SK-N-SH treated with all-trans-retinoic acid at 6 μM for 48 hours (cell line): ENCODE measurements at regions not wholly inside any gene's neighbourhood (a gene's known extent, or its start where the extent isn't known, plus 50 kb on each side); places are given as distances from the start of the nearest gene placed in this dataset.

Experiments used
- ATAC-seq: fragments of 200-7000 bp; cut with Tn5 transposase; 3 replicates; pipeline ENCODE4 v1.9.1; 2020; ENCODE audit warnings: mild to moderate bottlenecking, moderate library complexity
- ARNTL ChIP-seq: fragments of 450-650 bp; formaldehyde crosslinking; IDR thresholded peaks from 2 replicates; pipeline ENCODE4 v1.5.0; 2020; ENCODE audit warnings: low read depth, mild to moderate bottlenecking, moderate library complexity, borderline replicate concordance
- BACH2 ChIP-seq: fragments of 250-450 bp; sonication (Bioruptor Pico); IDR thresholded peaks from 2 replicates; pipeline ENCODE4 v1.9.0; 2021; ENCODE audit warnings: mild to moderate bottlenecking, borderline replicate concordance
- CSDC2 ChIP-seq: fragments of 250-450 bp; sonication (Bioruptor Pico); IDR thresholded peaks from 2 replicates; pipeline ENCODE4 v1.5.0; 2020; ENCODE audit warnings: mild to moderate bottlenecking, moderate library complexity
- ESRRG ChIP-seq: fragments of 250-450 bp; sonication (Bioruptor Pico); IDR thresholded peaks from 2 replicates; pipeline ENCODE4 v1.6.1; 2021; ENCODE audit warnings: mild to moderate bottlenecking
- GLIS3 ChIP-seq: fragments of 250-450 bp; sonication (Bioruptor Pico); IDR thresholded peaks from 2 replicates; pipeline ENCODE4 v1.5.0; 2020; ENCODE audit warnings: mild to moderate bottlenecking, moderate library complexity
- ISL1 ChIP-seq: fragments of 250-450 bp; sonication (Bioruptor Pico); IDR thresholded peaks from 2 replicates; pipeline ENCODE4 v2.1.2; 2022; ENCODE audit warnings: mild to moderate bottlenecking, moderate library complexity
- OSR1 ChIP-seq: fragments of 250-450 bp; sonication (Bioruptor Pico); IDR thresholded peaks from 2 replicates; pipeline ENCODE4 v1.8.0; 2022; ENCODE audit warnings: moderate library complexity, mild to moderate bottlenecking, inconsistent platforms
- PPARA ChIP-seq: fragments of 250-450 bp; sonication (Bioruptor Pico); IDR thresholded peaks from 2 replicates; pipeline ENCODE4 v1.5.0; 2020; ENCODE audit warnings: mild to moderate bottlenecking, borderline replicate concordance
- SNAI2 ChIP-seq: fragments of 250-450 bp; sonication (Bioruptor Pico); IDR thresholded peaks from 2 replicates; pipeline ENCODE4 v1.5.0; 2020; ENCODE audit warnings: mild to moderate bottlenecking, moderate library complexity
- TOX ChIP-seq: fragments of 250-450 bp; sonication (Bioruptor Pico); IDR thresholded peaks from 2 replicates; pipeline ENCODE4 v1.8.0; 2021; ENCODE audit warnings: mild to moderate bottlenecking, moderate library complexity, borderline replicate concordance
- ZC3H10 ChIP-seq: fragments of 250-450 bp; sonication (Bioruptor Pico); IDR thresholded peaks from 2 replicates; pipeline ENCODE4 v1.5.1; 2021; ENCODE audit warnings: mild to moderate bottlenecking, moderate library complexity
- ZFP3 ChIP-seq: fragments of 250-450 bp; sonication (Bioruptor Pico); IDR thresholded peaks from 2 replicates; pipeline ENCODE4 v1.5.0; 2020; ENCODE audit warnings: mild to moderate bottlenecking, moderate library complexity
- ZFP30 ChIP-seq: fragments of 450-650 bp; formaldehyde crosslinking; IDR thresholded peaks from 2 replicates; pipeline ENCODE4 v1.5.0; 2022; ENCODE audit warnings: mild to moderate bottlenecking, moderate library complexity
- ZNF565 ChIP-seq: fragments of 450-650 bp; formaldehyde crosslinking; conservative IDR thresholded peaks from 2 replicates; pipeline ENCODE4 v1.5.0; 2020; ENCODE audit warnings: low read depth, mild to moderate bottlenecking, moderate library complexity
- ZNF70 ChIP-seq: fragments of 450-650 bp; formaldehyde crosslinking; IDR thresholded peaks from 2 replicates; pipeline ENCODE4 v1.5.0; 2020; ENCODE audit warnings: mild to moderate bottlenecking, moderate library complexity
- ZNF8 ChIP-seq: fragments of 450-650 bp; formaldehyde crosslinking; IDR thresholded peaks from 2 replicates; pipeline ENCODE4 v1.5.0; 2020; ENCODE audit warnings: mild to moderate bottlenecking, moderate library complexity
- TF ChIP-seq, protein P1 (sequence below): fragments of 250-450 bp; sonication (Bioruptor Pico); IDR thresholded peaks from 2 replicates; pipeline ENCODE4 v1.5.1; 2021; ENCODE audit warnings: mild to moderate bottlenecking, moderate library complexity
- TF ChIP-seq, protein P2 (sequence below): fragments of 250-450 bp; sonication (Bioruptor Pico); IDR thresholded peaks from 2 replicates; pipeline ENCODE4 v1.8.0; 2020; ENCODE audit warnings: mild to moderate bottlenecking, moderate library complexity, borderline replicate concordance
- TF ChIP-seq, protein P3 (sequence below): fragments of 250-450 bp; sonication (Bioruptor Pico); IDR thresholded peaks from 2 replicates; pipeline ENCODE4 v1.8.0; 2021; ENCODE audit warnings: low read depth, mild to moderate bottlenecking, moderate library complexity, borderline replicate concordance
- TF ChIP-seq, protein P4 (sequence below): fragments of 250-450 bp; sonication (Bioruptor Pico); IDR thresholded peaks from 2 replicates; pipeline ENCODE4 v1.5.1; 2020; ENCODE audit warnings: low read depth, mild to moderate bottlenecking, moderate library complexity
- TF ChIP-seq, protein P5 (sequence below): fragments of 250-450 bp; sonication (Bioruptor Pico); IDR thresholded peaks from 2 replicates; pipeline ENCODE4 v1.5.0; 2020; ENCODE audit warnings: mild to moderate bottlenecking, moderate library complexity

DNA sequence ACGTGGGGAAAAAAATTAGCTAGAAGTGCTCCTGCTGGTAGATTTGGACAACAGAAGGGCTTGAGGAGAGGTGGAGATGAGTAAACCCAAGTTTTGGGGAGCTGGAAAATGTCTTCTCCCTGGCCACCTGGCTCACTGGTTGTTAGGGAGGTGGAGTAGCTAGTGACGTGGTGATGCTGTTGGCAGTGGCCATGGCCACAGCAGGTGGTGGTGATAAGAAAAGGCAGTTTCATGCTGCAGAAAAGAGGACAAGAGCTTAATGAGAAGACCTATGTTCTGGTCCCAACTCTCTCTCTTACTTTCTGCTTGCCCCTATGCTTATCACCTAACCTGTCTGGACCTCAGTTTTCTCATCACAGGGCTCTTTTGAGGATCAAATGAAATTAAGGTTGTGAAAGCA lies 223.5 kb upstream of the N4BP1 start:
- no peak for TF ChIP-seq ZNF70
- TF ChIP-seq OSR1 (CRISPR knock-in tag), result no peak
- TF ChIP-seq TOX (CRISPR knock-in tag), result no peak
- no peak for TF ChIP-seq ZC3H10 (CRISPR knock-in tag)
- TF ChIP-seq, protein P1, sequence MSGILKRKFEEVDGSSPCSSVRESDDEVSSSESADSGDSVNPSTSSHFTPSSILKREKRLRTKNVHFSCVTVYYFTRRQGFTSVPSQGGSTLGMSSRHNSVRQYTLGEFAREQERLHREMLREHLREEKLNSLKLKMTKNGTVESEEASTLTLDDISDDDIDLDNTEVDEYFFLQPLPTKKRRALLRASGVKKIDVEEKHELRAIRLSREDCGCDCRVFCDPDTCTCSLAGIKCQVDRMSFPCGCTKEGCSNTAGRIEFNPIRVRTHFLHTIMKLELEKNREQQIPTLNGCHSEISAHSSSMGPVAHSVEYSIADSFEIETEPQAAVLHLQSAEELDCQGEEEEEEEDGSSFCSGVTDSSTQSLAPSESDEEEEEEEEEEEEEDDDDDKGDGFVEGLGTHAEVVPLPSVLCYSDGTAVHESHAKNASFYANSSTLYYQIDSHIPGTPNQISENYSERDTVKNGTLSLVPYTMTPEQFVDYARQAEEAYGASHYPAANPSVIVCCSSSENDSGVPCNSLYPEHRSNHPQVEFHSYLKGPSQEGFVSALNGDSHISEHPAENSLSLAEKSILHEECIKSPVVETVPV (CRISPR knock-in tag), result no peak
- TF ChIP-seq ISL1 (CRISPR knock-in tag), result no peak
- TF ChIP-seq, protein P2, sequence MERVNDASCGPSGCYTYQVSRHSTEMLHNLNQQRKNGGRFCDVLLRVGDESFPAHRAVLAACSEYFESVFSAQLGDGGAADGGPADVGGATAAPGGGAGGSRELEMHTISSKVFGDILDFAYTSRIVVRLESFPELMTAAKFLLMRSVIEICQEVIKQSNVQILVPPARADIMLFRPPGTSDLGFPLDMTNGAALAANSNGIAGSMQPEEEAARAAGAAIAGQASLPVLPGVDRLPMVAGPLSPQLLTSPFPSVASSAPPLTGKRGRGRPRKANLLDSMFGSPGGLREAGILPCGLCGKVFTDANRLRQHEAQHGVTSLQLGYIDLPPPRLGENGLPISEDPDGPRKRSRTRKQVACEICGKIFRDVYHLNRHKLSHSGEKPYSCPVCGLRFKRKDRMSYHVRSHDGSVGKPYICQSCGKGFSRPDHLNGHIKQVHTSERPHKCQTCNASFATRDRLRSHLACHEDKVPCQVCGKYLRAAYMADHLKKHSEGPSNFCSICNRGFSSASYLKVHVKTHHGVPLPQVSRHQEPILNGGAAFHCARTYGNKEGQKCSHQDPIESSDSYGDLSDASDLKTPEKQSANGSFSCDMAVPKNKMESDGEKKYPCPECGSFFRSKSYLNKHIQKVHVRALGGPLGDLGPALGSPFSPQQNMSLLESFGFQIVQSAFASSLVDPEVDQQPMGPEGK (CRISPR knock-in tag), result no peak
- TF ChIP-seq ZNF8 (CRISPR knock-in tag), result no peak
- no peak for TF ChIP-seq CSDC2 (CRISPR knock-in tag)
- no peak for ATAC-seq

DNA sequence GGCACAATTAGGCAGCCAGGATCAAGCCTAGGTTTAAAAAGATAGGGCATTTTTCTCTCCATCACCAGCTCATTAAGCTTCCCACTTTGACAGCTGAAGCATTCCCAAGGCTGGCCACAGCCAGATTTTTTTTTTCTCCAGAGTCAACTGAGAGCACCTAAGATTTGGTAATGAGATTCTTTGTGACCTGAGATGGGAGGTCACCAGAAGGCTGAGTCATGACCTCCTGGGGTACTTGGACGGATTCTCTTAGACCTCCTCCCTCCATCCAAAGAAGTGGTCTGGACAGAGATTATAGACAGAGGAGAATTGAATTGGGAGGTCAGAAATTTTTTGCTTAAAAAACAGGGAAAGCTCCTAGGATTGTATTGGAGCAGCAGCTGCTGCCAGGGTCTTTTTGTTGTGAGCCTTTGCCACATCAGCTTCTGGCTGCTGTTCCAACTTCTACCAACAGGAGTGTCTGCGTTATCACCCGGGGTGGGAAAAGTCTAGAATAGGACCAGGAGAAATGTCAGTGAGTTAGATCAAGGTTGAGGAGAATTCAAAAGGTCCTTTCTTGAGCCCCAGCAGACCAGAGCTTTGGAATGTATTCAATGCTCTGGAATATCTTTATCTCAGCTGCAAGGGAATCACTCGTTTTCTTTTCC lies 221.2 kb upstream of the N4BP1 start:
- TF ChIP-seq, protein P2 (CRISPR knock-in tag), result no peak
- TF ChIP-seq TOX (CRISPR knock-in tag), result no peak
- TF ChIP-seq, protein P3, sequence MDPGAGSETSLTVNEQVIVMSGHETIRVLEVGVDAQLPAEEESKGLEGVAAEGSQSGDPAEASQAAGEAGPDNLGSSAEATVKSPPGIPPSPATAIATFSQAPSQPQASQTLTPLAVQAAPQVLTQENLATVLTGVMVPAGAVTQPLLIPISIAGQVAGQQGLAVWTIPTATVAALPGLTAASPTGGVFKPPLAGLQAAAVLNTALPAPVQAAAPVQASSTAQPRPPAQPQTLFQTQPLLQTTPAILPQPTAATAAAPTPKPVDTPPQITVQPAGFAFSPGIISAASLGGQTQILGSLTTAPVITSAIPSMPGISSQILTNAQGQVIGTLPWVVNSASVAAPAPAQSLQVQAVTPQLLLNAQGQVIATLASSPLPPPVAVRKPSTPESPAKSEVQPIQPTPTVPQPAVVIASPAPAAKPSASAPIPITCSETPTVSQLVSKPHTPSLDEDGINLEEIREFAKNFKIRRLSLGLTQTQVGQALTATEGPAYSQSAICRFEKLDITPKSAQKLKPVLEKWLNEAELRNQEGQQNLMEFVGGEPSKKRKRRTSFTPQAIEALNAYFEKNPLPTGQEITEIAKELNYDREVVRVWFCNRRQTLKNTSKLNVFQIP (CRISPR knock-in tag), result no peak
- no peak for TF ChIP-seq ZNF70
- TF ChIP-seq, protein P4, sequence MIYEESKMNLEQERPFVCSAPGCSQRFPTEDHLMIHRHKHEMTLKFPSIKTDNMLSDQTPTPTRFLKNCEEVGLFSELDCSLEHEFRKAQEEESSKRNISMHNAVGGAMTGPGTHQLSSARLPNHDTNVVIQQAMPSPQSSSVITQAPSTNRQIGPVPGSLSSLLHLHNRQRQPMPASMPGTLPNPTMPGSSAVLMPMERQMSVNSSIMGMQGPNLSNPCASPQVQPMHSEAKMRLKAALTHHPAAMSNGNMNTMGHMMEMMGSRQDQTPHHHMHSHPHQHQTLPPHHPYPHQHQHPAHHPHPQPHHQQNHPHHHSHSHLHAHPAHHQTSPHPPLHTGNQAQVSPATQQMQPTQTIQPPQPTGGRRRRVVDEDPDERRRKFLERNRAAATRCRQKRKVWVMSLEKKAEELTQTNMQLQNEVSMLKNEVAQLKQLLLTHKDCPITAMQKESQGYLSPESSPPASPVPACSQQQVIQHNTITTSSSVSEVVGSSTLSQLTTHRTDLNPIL (CRISPR knock-in tag), result no peak
- no peak for TF ChIP-seq ZNF565 (CRISPR knock-in tag)
- no peak for TF ChIP-seq GLIS3
- TF ChIP-seq ZFP30 (CRISPR knock-in tag), result no peak
- TF ChIP-seq ESRRG (CRISPR knock-in tag), result no peak
- TF ChIP-seq, all 23 proteins: peak for 0
- ATAC-seq, result no peak

DNA sequence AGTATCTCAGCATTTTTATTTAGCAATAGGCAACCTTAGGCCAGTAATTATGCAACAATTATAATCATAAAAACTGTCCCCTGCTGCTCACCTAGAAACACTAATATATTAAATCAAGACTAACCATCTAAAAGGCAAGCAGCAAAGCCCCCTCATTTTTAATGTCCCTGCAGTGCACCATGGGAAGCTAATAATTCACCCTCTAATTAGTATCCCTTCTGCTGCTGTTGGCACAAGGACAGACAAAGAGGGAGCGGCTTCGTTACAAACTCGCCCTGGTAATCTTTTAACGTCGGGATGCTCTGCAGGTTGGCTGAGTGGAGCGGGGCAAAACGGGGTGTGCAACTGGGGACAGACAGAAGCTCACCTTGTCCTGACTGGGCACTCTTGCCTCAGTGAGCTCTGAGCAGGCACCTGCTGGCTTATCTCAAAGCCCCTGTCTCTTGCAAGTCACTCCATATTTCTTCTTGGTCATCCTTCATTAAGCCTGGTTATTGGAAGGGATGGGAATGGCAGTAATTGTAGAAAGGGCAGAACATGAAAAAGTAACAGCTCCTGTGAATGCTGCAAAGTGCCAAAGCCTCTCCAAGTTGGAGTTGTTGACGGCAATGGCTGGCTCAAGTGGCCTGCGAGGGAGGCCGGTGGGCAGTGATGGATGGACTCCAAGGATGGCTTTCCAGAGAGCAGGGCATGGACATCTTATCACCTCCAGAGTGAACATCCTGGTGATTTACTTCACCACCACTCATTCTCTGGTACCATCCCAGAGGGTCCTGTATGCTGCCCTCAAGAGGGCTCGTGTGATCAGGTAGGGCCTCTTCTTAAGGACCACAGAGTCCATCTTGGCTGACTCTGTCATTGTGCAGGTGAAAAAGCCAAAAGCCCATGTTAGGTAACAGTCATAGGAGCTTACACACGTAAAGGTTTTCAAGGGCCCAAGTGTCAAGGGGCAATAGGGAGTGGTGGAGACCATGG lies 219.6 kb upstream of the N4BP1 start:
- ATAC-seq, result no peak
- TF ChIP-seq ZNF8 (CRISPR knock-in tag) (no peak), ZNF565 (CRISPR knock-in tag) (no peak), SNAI2 (CRISPR knock-in tag) (no peak), PPARA (CRISPR knock-in tag) (no peak), GLIS3 (no peak), ZFP30 (CRISPR knock-in tag) (no peak), ISL1 (CRISPR knock-in tag) (no peak), ARNTL (CRISPR knock-in tag) (no peak), TOX (CRISPR knock-in tag) (no peak), BACH2 (CRISPR knock-in tag) (no peak), ZFP3 (CRISPR knock-in tag) (no peak), ZC3H10 (CRISPR knock-in tag) (no peak), ZNF70 (no peak)
- TF ChIP-seq, protein P5, sequence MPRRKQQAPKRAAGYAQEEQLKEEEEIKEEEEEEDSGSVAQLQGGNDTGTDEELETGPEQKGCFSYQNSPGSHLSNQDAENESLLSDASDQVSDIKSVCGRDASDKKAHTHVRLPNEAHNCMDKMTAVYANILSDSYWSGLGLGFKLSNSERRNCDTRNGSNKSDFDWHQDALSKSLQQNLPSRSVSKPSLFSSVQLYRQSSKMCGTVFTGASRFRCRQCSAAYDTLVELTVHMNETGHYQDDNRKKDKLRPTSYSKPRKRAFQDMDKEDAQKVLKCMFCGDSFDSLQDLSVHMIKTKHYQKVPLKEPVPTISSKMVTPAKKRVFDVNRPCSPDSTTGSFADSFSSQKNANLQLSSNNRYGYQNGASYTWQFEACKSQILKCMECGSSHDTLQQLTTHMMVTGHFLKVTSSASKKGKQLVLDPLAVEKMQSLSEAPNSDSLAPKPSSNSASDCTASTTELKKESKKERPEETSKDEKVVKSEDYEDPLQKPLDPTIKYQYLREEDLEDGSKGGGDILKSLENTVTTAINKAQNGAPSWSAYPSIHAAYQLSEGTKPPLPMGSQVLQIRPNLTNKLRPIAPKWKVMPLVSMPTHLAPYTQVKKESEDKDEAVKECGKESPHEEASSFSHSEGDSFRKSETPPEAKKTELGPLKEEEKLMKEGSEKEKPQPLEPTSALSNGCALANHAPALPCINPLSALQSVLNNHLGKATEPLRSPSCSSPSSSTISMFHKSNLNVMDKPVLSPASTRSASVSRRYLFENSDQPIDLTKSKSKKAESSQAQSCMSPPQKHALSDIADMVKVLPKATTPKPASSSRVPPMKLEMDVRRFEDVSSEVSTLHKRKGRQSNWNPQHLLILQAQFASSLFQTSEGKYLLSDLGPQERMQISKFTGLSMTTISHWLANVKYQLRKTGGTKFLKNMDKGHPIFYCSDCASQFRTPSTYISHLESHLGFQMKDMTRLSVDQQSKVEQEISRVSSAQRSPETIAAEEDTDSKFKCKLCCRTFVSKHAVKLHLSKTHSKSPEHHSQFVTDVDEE (CRISPR knock-in tag), result no peak
- TF ChIP-seq, protein P4 (CRISPR knock-in tag), result no peak
